ENCODE measurements at regions not wholly inside any gene's neighbourhood (a gene's known extent, or its start where the extent isn't known, plus 50 kb on each side); places are given as distances from the start of the nearest gene placed in this dataset.

- TF ChIP-seq POLR2AphosphoS5 (IDR thresholded peaks at IDR 0.05) (no peak), CTCF (IDR thresholded peaks at IDR 0.05) (no peak)
Observed at GRCh38 chr3:150194513-150194912, 213.6 kb upstream of the TSC22D2 start.
